ENCODE measurements at regions not wholly inside any gene's neighbourhood (a gene's known extent, or its start where the extent isn't known, plus 50 kb on each side); places are given as distances from the start of the nearest gene placed in this dataset.

DNA sequence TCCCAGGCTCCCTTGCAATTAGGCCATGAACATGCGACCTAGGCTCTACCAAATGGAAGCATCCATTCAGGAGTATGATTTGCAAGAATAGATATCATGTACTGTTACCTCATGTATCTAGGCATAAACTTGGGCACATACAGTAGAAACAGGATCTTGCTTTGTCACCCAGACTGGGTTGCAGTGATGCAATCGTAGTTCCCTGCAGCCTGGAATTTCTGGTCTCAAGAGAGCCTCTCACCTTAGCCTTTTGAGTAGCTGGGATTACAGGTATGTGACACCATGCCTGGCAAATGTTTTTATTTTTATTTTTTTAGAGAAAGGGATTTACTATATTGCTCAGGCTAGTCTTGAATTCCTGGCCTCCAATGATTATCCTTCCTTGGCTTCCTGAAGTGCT is 994.2 kb downstream of the ADGRL3 start:
- DNase-seq: no peak

DNA sequence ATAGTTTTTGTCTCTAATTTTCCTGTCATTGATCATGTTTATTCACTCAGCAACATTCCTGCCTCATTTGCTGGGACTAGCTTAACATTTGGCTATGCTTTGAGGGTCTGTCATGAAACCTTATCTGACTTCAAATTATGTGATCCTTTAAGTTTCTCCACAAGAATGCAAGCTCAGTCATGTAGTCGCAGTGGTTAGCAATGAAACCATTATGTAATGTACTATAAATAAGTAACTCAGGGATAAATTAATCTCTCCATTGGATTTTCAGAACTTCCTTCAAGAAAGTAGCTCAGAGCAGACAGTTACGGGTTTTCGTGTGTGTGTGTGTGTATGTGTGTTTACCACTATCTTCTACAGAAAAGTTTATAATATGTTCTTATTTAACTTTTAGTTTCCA is 993.6 kb downstream of the ADGRL3 start:
- no peak for DNase-seq

DNA sequence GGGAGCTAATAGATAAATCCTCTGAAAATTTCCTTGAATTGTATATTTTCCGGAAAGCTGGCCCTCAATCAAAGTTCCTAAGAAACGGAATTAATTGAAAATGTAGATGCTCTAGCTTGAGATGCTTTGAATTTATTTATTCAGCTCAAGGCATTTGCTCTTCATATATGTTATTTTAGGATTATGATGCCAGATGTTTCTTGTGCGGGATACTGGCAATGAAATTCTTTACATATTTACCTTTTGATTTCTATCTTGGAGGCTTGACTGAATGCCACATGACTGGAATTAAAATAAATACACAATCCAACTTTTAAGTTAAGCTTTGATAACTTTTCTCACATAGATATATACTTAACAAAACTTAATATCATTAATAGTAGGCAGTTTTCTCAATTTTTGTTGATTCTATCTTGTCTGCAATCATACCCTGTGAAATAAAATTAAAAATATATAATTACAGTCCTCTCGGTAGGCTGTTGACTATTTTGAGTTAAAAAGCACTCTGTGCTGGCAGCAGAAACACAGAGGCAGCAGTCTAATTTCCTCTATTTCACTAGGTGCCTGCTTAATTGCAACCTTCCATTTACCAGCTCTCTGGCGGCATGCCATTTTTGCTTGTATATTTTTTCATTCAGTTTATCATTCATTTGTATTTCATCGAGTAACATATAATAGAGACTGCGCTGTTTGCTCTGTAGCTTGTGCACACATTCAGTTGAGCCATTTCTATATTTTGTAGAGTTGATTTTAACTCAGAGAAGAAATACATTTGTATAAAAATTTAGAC is 991.5 kb downstream of the ADGRL3 start:
- no peak for DNase-seq

DNA sequence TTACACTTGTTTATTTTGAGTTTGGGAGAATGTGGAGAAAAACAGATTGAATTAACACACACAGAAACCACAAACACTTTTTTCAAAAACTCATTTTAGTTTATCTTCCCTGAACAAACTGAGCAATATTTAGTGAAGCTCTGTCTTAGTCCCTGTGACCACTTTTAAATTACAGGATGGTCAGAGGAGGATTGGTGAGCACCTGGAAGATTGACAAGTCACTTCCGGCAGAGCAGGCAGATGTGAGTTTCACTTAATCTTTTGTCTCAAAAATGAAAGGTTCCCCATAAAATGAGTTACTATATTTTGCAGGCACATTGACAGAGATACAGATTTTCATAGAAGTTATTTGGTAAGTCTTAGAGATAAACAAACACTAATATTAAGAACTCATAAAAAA is 970.1 kb downstream of the ADGRL3 start:
- DNase-seq: no peak

DNA sequence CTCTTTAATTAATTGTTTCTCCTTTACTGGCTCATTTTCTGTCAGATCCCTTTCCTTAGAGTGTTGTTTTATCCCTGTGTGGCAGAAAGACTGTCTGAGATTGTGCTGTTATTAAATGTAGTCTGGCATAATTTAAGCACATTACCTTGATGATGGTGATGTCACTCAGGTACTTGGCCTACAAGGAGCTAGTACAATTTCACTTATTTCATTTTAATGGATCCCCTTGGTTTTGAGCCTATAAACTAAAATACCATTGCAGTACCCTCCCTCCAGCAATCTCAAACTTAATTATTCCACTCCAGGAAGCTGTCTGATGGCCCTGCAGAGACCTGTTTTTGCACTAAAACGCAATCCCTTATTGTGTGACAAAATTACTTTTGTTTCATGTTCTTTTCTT is 968.6 kb downstream of the ADGRL3 start:
- DNase-seq: no peak

DNA sequence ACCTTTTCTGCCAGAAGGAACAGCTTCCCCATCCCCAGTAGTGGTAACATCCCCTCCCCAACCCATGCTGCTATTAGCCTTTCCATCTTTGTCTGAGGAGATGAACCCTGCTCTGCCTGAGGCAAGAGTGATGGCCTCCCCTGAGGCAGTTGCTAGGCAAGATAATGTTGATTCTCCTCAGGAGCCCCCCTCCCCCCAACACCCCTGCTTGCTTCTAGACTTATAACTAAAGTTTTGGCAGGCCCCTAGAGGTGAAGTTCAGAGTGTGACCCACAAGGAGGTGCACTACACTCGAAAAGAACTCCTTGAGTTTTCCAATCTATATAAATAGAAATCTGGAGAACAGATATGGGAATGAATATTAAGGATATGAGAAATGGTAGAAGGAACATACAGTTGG is 962.5 kb downstream of the ADGRL3 start:
- no peak for DNase-seq

DNA sequence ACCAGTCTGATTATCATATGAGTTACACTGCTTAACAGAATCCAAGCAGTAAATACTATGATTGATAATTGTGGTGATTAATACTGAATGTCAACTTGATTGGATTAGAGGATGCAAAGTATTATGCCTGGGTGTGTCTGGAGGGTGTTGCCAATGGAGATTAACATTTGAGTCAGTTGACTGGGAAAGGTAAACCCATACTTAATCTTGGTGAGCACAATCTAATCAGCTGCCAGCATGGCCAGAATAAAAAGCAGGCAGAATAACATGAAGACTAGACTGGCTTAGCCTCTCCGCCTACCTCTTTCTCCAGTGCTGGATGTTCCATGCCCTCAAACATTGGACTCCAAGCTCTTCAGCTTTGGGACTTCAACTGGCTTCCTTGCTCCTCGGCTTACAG is 961.3 kb downstream of the ADGRL3 start:
- DNase-seq: no peak

DNA sequence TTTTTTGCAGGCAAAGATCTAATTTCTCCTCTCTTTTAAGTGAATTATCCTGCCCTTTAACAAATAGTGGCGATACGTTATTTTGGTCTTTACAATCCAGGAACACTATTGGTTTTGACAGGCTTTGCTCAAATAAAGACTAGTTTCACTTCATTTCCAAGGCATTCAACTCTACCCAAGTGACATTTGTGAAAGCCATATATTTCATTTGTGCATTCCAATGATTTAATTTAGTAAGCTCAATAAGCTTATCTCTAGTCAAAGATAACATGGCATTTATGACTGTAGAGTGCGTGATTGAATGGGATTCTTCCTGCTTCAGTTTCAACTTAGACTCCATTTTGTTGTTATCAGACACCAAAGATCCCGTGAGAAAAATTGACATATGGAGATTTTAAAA is 959.8 kb downstream of the ADGRL3 start:
- no peak for DNase-seq

DNA sequence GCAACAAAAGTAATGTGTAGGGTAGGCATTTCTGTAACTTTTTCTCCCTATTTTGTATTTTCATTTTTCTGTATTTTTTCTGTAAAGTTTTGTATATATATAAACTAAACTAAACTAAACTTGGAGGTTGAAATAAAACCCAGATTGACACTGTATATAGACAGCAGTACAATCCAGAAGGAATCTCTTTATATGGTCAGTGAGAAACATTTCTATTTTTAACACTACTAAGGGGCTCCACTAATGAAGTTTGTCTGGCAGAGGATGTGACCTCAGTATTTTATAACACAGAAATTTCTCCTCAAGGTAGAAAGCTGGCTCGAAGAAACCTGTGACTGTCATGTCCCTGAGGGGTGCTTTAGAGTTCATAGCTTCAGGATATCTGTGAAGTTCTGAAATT is 959.2 kb downstream of the ADGRL3 start:
- DNase-seq: no peak

DNA sequence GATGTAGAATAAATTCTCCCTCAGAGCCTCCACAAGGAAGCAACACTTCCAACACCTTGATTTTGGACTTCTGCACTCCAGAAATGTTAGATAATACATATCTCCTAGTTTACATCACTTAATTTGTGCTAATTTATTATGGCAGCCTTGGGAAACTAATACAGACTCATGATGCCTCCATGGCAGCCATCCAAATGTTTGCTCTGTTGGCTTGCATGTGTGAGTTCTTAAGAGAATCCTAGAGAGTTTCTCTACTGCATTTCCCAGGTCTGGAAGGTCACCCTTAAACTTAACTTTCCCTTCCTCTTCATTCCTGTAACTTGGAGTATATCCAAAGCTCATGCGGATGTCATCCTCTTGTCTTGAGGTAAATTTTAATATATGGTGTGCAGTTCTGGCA is 956.1 kb downstream of the ADGRL3 start:
- DNase-seq: no peak

DNA sequence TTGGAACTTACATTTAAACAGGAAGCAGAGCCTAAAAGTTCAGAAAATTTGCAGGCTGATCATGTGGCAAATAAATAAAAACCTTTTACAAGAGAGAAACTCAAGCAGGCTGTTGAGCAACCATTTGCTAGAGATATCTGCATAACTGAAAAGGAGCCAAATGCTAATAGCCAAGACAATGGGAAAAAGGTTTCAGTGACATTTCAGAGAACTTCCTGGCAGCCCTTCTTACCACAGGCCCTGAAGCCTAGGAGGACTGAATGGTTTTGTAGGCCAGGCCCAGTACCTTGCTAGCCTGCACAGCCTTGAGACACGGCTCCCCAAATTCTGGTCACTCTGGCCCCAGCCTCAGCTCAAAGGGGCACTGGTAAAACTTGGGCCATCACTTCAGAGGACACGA is 945.1 kb downstream of the ADGRL3 start:
- no peak for DNase-seq

DNA sequence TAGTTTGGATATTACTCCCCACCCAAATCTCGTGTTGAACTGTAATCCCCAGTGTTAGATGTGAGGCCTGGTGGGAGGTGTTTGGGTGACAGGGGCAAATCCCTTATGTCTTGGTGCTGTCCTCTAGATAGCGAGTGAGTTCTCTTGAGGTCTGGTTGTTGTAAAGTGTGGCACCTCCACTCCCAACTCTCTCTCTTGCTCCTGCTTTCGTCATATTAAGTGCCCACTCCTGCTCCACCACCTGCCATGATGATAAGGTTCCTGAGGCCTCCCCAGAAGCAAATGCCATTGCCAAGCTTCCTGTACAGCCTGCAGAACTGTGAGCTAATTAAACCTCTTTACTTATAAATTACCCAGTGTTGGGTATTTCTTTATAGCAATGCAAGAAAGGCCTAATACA is 944.3 kb downstream of the ADGRL3 start:
- DNase-seq: no peak

DNA sequence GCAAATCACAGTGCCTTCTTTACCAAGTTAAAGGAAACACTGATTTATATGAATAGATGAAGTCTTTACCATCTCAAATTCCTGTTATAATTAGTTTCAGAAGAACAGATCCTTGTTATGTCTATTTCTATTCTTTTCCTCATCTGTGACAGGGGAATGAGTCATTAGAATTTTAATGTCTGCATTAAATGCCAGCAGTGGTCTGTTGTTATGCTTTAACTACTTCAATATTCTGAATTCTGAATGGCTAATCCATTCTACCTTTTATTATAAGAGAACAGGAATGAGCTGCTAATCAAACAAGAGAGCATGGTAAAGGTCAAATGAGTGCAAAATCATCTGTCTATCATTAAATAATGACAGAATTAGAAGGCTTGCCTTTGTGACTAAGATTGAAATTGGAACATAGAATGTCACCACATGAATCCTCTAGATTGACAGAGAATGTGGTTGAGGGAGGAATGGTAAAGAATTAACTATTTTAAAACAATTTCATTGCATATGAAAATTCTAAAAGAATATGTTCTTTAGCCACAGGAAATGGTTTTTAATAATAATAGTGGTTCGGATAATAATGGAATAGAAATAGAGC is 935.5 kb downstream of the ADGRL3 start:
- no peak for DNase-seq

DNA sequence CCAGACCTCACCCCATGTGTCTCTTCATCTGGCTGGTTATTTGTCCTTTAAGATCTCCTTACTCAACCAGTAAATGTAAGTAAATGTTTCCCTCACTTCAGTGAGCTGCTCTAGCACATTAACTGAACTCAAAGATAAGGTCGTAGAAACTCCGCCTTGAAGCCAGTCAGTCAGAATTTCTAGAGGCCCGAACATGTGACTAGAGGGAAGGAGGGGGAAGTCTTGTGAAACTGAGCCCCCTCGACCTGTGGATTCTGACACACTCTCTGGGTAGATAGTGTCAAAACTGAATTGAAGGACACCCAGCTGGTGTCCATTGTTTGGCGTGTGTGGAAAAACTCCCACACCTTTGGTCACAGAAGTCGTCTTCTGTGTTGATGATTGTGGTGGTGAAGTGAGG is 933.9 kb downstream of the ADGRL3 start:
- DNase-seq: no peak

DNA sequence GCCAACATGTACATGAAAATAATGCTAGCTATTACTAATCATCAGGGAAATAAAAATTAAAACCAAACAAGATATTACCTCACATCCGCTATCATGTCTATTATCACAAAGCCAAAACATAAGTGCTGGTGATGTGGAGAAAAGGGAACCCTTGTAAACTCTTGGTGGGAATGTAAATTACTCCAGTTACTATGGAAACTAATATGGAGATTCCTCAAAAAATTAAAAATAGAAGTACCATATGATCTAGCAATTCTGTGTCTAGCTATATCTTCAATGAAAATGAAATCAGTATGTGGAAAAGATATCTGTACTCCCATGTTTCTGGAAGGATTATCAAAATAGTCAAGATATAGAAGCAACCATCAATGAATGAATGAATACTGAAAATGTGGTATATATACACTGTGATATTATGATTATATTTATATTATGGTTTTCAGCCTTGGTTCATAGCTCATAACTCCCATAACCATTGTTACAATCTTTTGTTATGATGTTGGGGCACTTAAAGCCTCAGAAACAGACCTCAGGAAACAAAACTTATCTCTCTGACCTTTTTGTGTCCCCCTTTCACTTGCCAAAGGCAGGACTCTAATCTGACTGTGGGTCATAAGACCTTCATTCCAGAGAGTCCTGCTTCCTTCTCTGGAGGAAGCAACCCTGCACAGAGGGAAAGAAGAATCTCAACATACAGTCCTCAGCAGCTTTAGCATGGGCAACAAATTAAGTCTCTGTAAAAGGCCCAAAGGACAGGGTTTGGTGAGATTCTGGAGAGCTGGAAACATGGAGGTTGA is 933.2 kb downstream of the ADGRL3 start:
- no peak for DNase-seq

DNA sequence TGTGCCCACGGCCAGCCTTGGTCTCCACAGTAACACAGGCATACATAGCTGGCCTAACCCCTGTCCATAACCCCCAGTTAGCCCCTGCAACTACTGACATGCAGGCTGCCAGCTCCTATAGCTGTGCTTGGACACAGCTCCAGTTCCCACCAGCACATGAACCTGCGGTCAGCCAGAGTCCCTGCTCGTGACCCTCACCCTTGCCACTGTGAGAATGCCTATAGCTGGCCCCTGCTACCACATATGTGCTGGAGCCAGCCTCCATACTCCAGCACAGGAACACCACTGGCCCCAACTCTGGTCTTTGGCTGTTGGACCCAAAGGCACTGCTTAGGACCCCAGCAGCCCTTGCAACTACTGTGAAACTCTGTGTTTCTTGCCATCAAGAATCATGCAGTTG is 930.9 kb downstream of the ADGRL3 start:
- no peak for DNase-seq

DNA sequence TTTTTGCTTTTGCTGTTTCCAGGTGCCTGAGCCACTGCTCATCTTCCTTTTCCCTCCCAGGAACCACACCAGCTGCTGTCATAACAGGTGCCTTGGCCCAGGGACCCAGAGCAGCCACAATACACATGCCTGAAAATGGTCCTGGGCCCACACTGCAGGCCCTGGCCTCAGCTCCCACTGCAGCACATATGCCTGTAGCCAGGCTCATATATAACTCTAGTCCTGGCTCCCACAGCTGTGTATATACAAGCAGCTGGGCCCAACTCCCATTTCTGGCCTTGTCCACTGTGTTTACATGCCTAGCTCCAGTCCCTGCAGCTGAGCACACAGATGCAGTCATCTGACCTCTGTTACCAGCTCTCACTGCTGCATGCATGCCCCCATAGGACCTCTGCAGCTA is 930.5 kb downstream of the ADGRL3 start:
- DNase-seq: no peak

DNA sequence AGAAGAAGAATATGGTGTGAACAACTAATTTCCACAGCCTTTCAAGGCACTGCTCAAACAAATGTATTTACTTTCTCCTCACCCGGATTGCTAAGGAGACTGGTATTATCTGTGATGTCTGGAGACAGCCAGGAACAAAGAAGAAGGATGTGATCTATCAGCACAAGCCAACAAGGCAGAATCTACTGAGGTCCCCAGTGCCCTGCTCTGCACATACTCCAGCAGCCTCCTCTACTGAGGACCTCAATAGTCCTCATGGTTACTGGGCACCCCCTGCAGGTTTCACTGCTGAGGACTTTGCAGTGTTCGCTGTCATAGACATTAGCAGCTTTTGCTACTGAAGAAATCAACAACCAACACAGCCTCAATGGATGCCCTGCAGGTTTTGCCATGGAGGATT is 930.1 kb downstream of the ADGRL3 start:
- no peak for DNase-seq

Data from GF-D8 (cell line).